IMR-90 (cell line): ENCODE measurements at regions not wholly inside any gene's neighbourhood (a gene's known extent, or its start where the extent isn't known, plus 50 kb on each side); places are given as distances from the start of the nearest gene placed in this dataset.
A peak's percentile ranks its signal among the peaks of the same experiment; 100 is the strongest.

Experiments used
- ATAC-seq: fragments of 200-7000 bp; cut with Tn5 transposase; 2 replicates; pipeline ENCODE4 v1.9.1; 2020; ENCODE audit warnings: low read depth, mild to moderate bottlenecking, moderate library complexity
- BruUV-seq: library from RNA; stranded (reverse); fragments of 400-500 nt; replicated peaks from 2 replicates; lab custom pipeline; 2021; lab: Mats Ljungman, UMichigan
- CTCF ChIA-PET: fragments of 300-600 bp; formaldehyde crosslinking; extraction: SDS; loops from one replicate; lab custom pipeline; 2021; ENCODE audit warnings: antibody characterized with exemption; lab: Yijun Ruan, JAX
- POLR2A ChIA-PET: fragments of 300-600 bp; sonication (Branson Sonifier 250); formaldehyde crosslinking; loops from one replicate; lab custom pipeline; 2022; ENCODE audit warnings: antibody characterized with exemption; ENCODE audit not compliant: unreplicated experiment; lab: Charles Lee
- DNase-seq: peaks from one replicate; pipeline ENCODE4 v3.0.0; 2013
- H2AFZ ChIP-seq: replicated peaks from 2 replicates; pipeline ENCODE3; 2013; ENCODE audit warnings: low read length, mild to moderate bottlenecking; ENCODE audit not compliant: poor library complexity
- H2AK5ac ChIP-seq: 2 replicates; pipeline ENCODE4 v1.6.1; 2013; ENCODE audit warnings: low read depth, low read length, inconsistent platforms
- H2AK9ac ChIP-seq: replicated peaks from 2 replicates; pipeline ENCODE3; 2013; ENCODE audit warnings: mild to moderate bottlenecking, low read depth, low read length, moderate library complexity; ENCODE audit not compliant: poor library complexity
- H2BK120ac ChIP-seq: 2 replicates; pipeline ENCODE4 v1.6.1; 2013; ENCODE audit warnings: low read depth, low read length, inconsistent platforms
- H2BK15ac ChIP-seq: 3 replicates; pipeline ENCODE4 v1.6.1; 2013; ENCODE audit warnings: low read depth, low read length, inconsistent platforms
- H2BK20ac ChIP-seq: 2 replicates; pipeline ENCODE4 v1.6.1; 2013; ENCODE audit warnings: low read depth, mild to moderate bottlenecking, inconsistent platforms, low read length, moderate library complexity
- H2BK5ac ChIP-seq: 2 replicates; pipeline ENCODE4 v1.6.1; 2013; ENCODE audit warnings: mild to moderate bottlenecking, low read depth, low read length, inconsistent platforms; ENCODE audit not compliant: poor library complexity, severe bottlenecking
- H3K14ac ChIP-seq: replicated peaks from 2 replicates; pipeline ENCODE4 v1.6.1; 2013; ENCODE audit warnings: low read depth, low read length, inconsistent platforms
- H3K18ac ChIP-seq: 2 replicates; pipeline ENCODE4 v1.6.1; 2013; ENCODE audit warnings: low read depth, low read length, control low read depth
- H3K23ac ChIP-seq: 2 replicates; pipeline ENCODE4 v1.6.1; 2013; ENCODE audit warnings: low read depth, low read length, inconsistent platforms
- H3K27ac ChIP-seq: 2 replicates; pipeline ENCODE4 v1.5.1; 2013; ENCODE audit warnings: mild to moderate bottlenecking, control low read depth, low read length; ENCODE audit not compliant: insufficient read depth
- H3K27me3 ChIP-seq: 2 replicates; pipeline ENCODE4 v1.6.1; 2013; ENCODE audit warnings: low read length; ENCODE audit not compliant: control insufficient read depth, insufficient read depth
- H3K36me3 ChIP-seq: 2 replicates; pipeline ENCODE4 v1.6.1; 2013; ENCODE audit warnings: low read length, mixed read lengths; ENCODE audit not compliant: control insufficient read depth, insufficient read depth
- H3K4ac ChIP-seq: 2 replicates; pipeline ENCODE4 v1.6.1; 2013; ENCODE audit warnings: low read depth, low read length, inconsistent platforms
- H3K4me1 ChIP-seq: 2 replicates; pipeline ENCODE4 v1.6.1; 2013; ENCODE audit warnings: low read length, mixed read lengths; ENCODE audit not compliant: control insufficient read depth, insufficient read depth
- H3K4me2 ChIP-seq: 2 replicates; pipeline ENCODE4 v1.6.1; 2013; ENCODE audit warnings: low read depth, mild to moderate bottlenecking, control low read depth, low read length, moderate library complexity
- H3K4me3 ChIP-seq: 2 replicates; pipeline ENCODE4 v1.5.1; 2013; ENCODE audit warnings: low read depth, mild to moderate bottlenecking, control low read depth, low read length, moderate library complexity; ENCODE audit not compliant: insufficient read depth
- H3K56ac ChIP-seq: 2 replicates; pipeline ENCODE4 v1.6.1; 2013; ENCODE audit warnings: low read length, inconsistent platforms; ENCODE audit not compliant: insufficient read depth; ENCODE audit errors: extremely low read depth
- H3K79me1 ChIP-seq, 2 experiments: 2 replicates each; pipeline ENCODE4 v1.6.1; 2013; ENCODE audit warnings: low read length in 2 of 2, inconsistent platforms in 1 of 2, low read depth in 1 of 2
- H3K9ac ChIP-seq: 2 replicates; pipeline ENCODE4 v1.6.1; 2013; ENCODE audit warnings: low read depth, low read length, control low read depth
- H3K9me1 ChIP-seq: 2 replicates; pipeline ENCODE4 v1.6.1; 2013; ENCODE audit warnings: low read length, inconsistent platforms; ENCODE audit not compliant: insufficient read depth
- H3K9me3 ChIP-seq: 2 replicates; pipeline ENCODE4 v1.6.1; 2013; ENCODE audit warnings: low read length; ENCODE audit not compliant: control insufficient read depth, insufficient read depth
- H4K20me1 ChIP-seq: 2 replicates; pipeline ENCODE4 v1.6.1; 2013; ENCODE audit warnings: low read length, inconsistent platforms; ENCODE audit not compliant: insufficient read depth
- H4K5ac ChIP-seq: 2 replicates; pipeline ENCODE4 v1.6.1; 2013; ENCODE audit warnings: mild to moderate bottlenecking, low read depth, low read length, control low read depth
- H4K8ac ChIP-seq, 2 experiments: 2 replicates each; pipeline ENCODE4 v1.6.1; 2013; ENCODE audit warnings: low read depth in 2 of 2, low read length in 2 of 2, control low read depth in 1 of 2, inconsistent platforms in 1 of 2
- H4K91ac ChIP-seq: 2 replicates; pipeline ENCODE4 v1.6.1; 2013; ENCODE audit warnings: low read depth, low read length, inconsistent platforms; ENCODE audit not compliant: insufficient read depth
- BHLHE40 ChIP-seq: fragments of 150-350 bp; IDR thresholded peaks from 2 replicates; pipeline ENCODE4 v1.6.1; 2016; ENCODE audit warnings: mild to moderate bottlenecking, low read depth, low read length
- CEBPB ChIP-seq: IDR thresholded peaks from 2 replicates; pipeline ENCODE4 v1.6.1; 2012; ENCODE audit warnings: low read depth, low read length, improper control_type of control experiment
- CHD1 ChIP-seq: IDR thresholded peaks from 2 replicates; pipeline ENCODE4 v1.6.1; 2012; ENCODE audit warnings: low read depth, low read length, improper control_type of control experiment
- FOS ChIP-seq: fragments of 150-350 bp; IDR thresholded peaks from 2 replicates; pipeline ENCODE4 v1.6.1; 2016; ENCODE audit warnings: low read depth, low read length
- MAFK ChIP-seq: IDR thresholded peaks from 2 replicates; pipeline ENCODE4 v1.6.1; 2012; ENCODE audit warnings: low read depth, low read length, improper control_type of control experiment
- MAZ ChIP-seq: IDR thresholded peaks from 2 replicates; pipeline ENCODE4 v1.6.1; 2012; ENCODE audit warnings: low read depth, mild to moderate bottlenecking, low read length, improper control_type of control experiment, moderate library complexity, borderline replicate concordance
- MXI1 ChIP-seq: IDR thresholded peaks from 2 replicates; pipeline ENCODE4 v1.6.1; 2012; ENCODE audit warnings: low read depth, mild to moderate bottlenecking, low read length, moderate library complexity, borderline replicate concordance
- NFE2L2 ChIP-seq: fragments of 150-350 bp; IDR thresholded peaks from 2 replicates; pipeline ENCODE4 v1.6.1; 2016; ENCODE audit warnings: low read depth, mild to moderate bottlenecking, low read length
- POLR2A ChIP-seq: IDR thresholded peaks from 2 replicates; pipeline ENCODE4 v1.6.1; 2012; ENCODE audit warnings: mild to moderate bottlenecking, low read depth, low read length
- RAD21 ChIP-seq: IDR thresholded peaks from 2 replicates; pipeline ENCODE4 v1.6.1; 2012; ENCODE audit warnings: low read length, improper control_type of control experiment
- RCOR1 ChIP-seq: IDR thresholded peaks from 2 replicates; pipeline ENCODE4 v1.6.1; 2012; ENCODE audit warnings: mild to moderate bottlenecking, low read length, improper control_type of control experiment; ENCODE audit not compliant: insufficient replicate concordance
- RFX5 ChIP-seq: IDR thresholded peaks from 2 replicates; pipeline ENCODE4 v1.8.0; 2012; ENCODE audit warnings: low read depth, mild to moderate bottlenecking, low read length, moderate library complexity
- SMC3 ChIP-seq: fragments of 150-350 bp; IDR thresholded peaks from 2 replicates; pipeline ENCODE4 v1.6.1; 2016; ENCODE audit warnings: low read depth, mild to moderate bottlenecking, antibody characterized with exemption, low read length, moderate library complexity
- WGBS, 2 experiments: methylation state at CpG; one replicate each; pipeline versions ENCODE4 v1.1.5 to v1.1.7; 2013; ENCODE audit warnings: missing lambda C conversion rate in 2 of 2; ENCODE audit not compliant: insufficient read length in 1 of 2; ENCODE audit errors: extremely low coverage in 2 of 2; 5-methylcytosine and 5-hydroxymethylcytosine counted together
- dilution Hi-C: fragments of 300-500 bp; cut with HindIII; formaldehyde crosslinking; loops from one replicate; pipeline ENCODE4 v1.14.3; 2018; ENCODE audit warnings: low sequenced_read_pairs; ENCODE audit not compliant: unreplicated experiment
- in situ Hi-C: fragments of 300-500 bp; cut with MboI; formaldehyde crosslinking; loops from 3 replicates; pipeline ENCODE4 v1.14.3; 2019; ENCODE audit warnings: low sequenced_read_pairs, inconsistent platforms, mixed read lengths
- intact Hi-C: fragments of 100-400 bp; cut with micrococcal nuclease; formaldehyde crosslinking; loops from 2 replicates; pipeline ENCODE4 v1.10.0; 2022
- TF ChIP-seq, protein P1 (sequence below): fragments of 150-350 bp; IDR thresholded peaks from 2 replicates; pipeline ENCODE4 v1.6.1; 2017; ENCODE audit warnings: mild to moderate bottlenecking, antibody characterized with exemption, low read length, low read depth
- TF ChIP-seq, protein P2 (sequence below): conservative IDR thresholded peaks from 2 replicates; pipeline ENCODE4 v1.5.1; 2012; ENCODE audit warnings: mild to moderate bottlenecking, low read depth, low read length, improper control_type of control experiment
- TF ChIP-seq, protein P3 (sequence below): fragments of 150-350 bp; IDR thresholded peaks from 2 replicates; pipeline ENCODE4 v1.6.1; 2016; ENCODE audit warnings: low read depth, mild to moderate bottlenecking, low read length, moderate library complexity, borderline replicate concordance

DNA sequence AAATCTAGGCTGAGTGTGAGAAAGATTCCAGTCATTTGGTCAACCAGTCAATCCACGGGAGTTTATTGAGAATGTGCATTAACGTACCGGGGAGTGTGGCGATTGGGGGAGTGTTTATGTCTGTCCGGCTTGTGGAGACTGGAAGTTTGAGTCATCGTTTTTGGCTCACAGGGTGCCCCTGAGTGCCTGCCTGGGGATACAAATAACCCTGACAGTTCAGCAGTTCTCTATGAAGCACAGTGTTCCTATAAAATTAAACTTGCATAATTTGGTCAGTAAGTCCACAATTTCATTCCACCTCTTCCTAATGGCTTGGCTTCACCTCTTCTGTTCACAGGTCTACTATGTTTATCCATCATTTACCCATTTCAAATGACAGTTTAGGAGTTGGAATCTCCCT, 72.6 kb upstream of the PLEKHG1 start:
- WGBS, 2 experiments, result no CpG with 5 or more reads among the region's 6 CpGs
- BruUV-seq, result no TSS peak
- intact Hi-C loops, result no loop called here

More for the DNA sequence above, 72.6 kb upstream of the PLEKHG1 start:
- Histone ChIP-seq H3K23ac (no peak overlapping the region), H3K27ac (no peak overlapping the region), H2BK120ac (no peak overlapping the region), H2AK9ac (no peak overlapping the region), H3K14ac (no peak overlapping the region), H3K9me1 (no peaks in the 10 kb centered on the region), H2AFZ (no peak overlapping the region), H3K36me3 (no peaks in the 10 kb centered on the region), H3K9me3 (no peaks in the 10 kb centered on the region), H3K4me2 (no peak overlapping the region), H4K91ac (no peak overlapping the region), H3K56ac (no peak overlapping the region), H4K5ac (no peak overlapping the region), H4K20me1 (no peaks in the 10 kb centered on the region), H2AK5ac (no peak overlapping the region), H3K4ac (no peak overlapping the region), H3K79me1 (no peaks in the 10 kb centered on the region), H3K18ac (no peak overlapping the region), H4K8ac (no peak overlapping the region), H3K4me1 (no peaks in the 10 kb centered on the region), H2BK15ac (no peak overlapping the region), H2BK20ac (no peak overlapping the region), H3K4me3 (no peak overlapping the region), H3K9ac (no peak overlapping the region), H2BK5ac (no peak overlapping the region), H3K27me3 (no peaks in the 10 kb centered on the region)
- in situ Hi-C loops (no loop called here), dilution Hi-C loops (no loop called here)
- ATAC-seq (no peak), DNase-seq (peak; percentile 2)
- POLR2A ChIA-PET, result no interaction called here
- CTCF ChIA-PET, result no interaction called here
- no peak for TF ChIP-seq BHLHE40
- no peak for TF ChIP-seq MAFK
- no peak for TF ChIP-seq NFE2L2
- TF ChIP-seq SMC3, result no peak
- TF ChIP-seq, protein P1, sequence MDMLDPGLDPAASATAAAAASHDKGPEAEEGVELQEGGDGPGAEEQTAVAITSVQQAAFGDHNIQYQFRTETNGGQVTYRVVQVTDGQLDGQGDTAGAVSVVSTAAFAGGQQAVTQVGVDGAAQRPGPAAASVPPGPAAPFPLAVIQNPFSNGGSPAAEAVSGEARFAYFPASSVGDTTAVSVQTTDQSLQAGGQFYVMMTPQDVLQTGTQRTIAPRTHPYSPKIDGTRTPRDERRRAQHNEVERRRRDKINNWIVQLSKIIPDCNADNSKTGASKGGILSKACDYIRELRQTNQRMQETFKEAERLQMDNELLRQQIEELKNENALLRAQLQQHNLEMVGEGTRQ, result no peak
- no peak for TF ChIP-seq MXI1
- TF ChIP-seq CEBPB, result no peak
- no peak for TF ChIP-seq RCOR1
- no peak for TF ChIP-seq RFX5
- no peak for TF ChIP-seq FOS
- no peak for TF ChIP-seq POLR2A
- TF ChIP-seq, protein P2, sequence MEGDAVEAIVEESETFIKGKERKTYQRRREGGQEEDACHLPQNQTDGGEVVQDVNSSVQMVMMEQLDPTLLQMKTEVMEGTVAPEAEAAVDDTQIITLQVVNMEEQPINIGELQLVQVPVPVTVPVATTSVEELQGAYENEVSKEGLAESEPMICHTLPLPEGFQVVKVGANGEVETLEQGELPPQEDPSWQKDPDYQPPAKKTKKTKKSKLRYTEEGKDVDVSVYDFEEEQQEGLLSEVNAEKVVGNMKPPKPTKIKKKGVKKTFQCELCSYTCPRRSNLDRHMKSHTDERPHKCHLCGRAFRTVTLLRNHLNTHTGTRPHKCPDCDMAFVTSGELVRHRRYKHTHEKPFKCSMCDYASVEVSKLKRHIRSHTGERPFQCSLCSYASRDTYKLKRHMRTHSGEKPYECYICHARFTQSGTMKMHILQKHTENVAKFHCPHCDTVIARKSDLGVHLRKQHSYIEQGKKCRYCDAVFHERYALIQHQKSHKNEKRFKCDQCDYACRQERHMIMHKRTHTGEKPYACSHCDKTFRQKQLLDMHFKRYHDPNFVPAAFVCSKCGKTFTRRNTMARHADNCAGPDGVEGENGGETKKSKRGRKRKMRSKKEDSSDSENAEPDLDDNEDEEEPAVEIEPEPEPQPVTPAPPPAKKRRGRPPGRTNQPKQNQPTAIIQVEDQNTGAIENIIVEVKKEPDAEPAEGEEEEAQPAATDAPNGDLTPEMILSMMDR, result no peak
- TF ChIP-seq RAD21, result no peak
- no peak for TF ChIP-seq MAZ
- TF ChIP-seq CHD1, result no peak
- TF ChIP-seq, protein P3, sequence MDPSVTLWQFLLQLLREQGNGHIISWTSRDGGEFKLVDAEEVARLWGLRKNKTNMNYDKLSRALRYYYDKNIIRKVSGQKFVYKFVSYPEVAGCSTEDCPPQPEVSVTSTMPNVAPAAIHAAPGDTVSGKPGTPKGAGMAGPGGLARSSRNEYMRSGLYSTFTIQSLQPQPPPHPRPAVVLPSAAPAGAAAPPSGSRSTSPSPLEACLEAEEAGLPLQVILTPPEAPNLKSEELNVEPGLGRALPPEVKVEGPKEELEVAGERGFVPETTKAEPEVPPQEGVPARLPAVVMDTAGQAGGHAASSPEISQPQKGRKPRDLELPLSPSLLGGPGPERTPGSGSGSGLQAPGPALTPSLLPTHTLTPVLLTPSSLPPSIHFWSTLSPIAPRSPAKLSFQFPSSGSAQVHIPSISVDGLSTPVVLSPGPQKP, result no peak
